ENCODE measurements at regions not wholly inside any gene's neighbourhood (a gene's known extent, or its start where the extent isn't known, plus 50 kb on each side); places are given as distances from the start of the nearest gene placed in this dataset.
"Not testable (repeated sequence)": the region's sequence is repeated elsewhere in the genome, so short reads cannot be mapped to it uniquely, and the experiment has no call there.

DNA sequence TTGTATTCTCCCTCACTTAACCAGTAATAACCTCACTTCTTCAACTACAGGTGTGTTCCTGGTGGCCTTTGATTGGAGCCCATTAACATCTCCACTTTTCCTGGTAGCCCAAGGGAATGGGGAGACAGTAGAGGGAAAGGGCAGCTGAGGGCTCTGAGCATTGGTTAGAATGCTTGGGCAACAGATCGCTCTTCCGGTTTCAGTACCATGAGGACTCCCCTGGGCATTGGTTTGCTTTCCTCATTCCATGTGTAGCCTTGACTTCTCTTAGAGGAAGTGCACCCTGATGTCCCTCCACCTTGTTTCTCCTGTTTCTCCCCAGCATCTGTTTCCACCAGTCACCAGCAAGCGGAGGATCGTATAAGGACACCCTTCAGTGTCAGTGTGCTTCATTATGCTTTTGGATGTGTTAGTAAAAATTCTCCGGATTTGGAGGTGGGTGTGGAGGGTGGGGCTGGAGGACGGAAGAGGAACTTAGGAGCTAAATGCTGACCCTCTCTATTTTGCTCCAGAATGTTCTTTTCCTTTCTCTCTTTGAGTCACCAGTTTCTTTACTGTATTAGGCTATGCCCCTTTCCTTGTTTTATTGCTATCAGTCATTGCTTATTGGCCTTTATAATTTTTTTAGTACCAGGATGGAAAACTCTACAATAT is 50.6 kb upstream of the ZNG1B start:
- DNase-seq (ENCODE audit: low read depth): not testable (repeated sequence)

GRCh38 chr2:113379621-113380020 is 57.9 kb upstream of the ZNG1B start:
- not testable (repeated sequence) for DNase-seq (ENCODE audit: low read depth)

GRCh38 chr2:113376913-113377445 is 60.5 kb upstream of the ZNG1B start:
- DNase-seq (ENCODE audit: low read depth): no peak

DNA sequence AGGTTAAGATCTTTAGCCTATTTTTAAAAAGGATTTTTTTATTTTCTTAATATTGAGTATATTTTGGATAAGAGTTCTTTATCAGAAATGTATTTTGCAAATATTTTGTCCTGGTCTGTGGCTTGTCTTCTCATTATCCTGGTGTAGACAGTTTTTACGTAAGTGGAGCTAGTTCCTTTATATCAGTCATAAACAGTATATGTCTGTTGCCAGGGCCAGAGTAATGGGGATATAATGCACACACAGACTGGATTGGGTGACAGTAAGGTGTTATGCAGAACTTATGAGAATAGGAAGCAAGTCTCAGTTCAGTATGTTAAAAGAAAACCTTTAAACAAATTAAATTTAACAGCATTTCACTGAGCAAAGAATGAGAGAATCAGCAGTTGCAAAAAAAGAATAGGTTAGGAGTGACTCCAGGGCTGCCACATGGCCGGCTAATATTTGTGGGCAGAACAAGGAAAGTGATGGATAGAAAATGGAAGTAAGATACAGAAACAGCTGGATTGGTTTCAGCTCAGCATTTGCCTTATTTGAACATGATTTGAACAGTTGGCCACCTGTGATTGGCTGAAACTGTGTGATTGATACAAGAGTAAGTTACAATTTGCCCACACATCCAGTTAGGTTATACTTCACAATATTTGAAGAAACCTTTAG is 61.1 kb upstream of the ZNG1B start:
- DNase-seq (ENCODE audit: low read depth): no peak

DNA sequence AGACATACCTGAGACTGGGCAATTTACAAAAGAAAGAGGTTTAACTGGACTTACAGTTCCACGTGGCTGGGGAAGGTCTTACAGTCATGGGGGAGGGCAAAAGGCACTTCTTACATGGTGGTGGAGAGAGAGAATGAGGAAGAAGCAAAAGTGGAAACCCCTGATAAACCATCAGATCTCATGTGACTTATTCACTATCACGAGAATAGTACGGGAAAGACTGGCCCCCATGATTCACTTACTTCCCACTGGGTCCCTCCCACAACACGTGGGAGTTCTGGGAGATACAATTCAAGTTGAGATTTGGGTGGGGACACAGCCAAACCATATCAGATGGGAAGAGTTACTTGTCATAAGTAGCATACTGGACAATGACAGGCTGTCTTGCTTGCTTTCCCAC is 62.6 kb upstream of the ZNG1B start:
- not testable (repeated sequence) for DNase-seq (ENCODE audit: low read depth)

- DNase-seq (ENCODE audit: low read depth): not testable (repeated sequence)
Observed at GRCh38 chr2:113372258-113372834, 65.1 kb upstream of the ZNG1B start.

DNA sequence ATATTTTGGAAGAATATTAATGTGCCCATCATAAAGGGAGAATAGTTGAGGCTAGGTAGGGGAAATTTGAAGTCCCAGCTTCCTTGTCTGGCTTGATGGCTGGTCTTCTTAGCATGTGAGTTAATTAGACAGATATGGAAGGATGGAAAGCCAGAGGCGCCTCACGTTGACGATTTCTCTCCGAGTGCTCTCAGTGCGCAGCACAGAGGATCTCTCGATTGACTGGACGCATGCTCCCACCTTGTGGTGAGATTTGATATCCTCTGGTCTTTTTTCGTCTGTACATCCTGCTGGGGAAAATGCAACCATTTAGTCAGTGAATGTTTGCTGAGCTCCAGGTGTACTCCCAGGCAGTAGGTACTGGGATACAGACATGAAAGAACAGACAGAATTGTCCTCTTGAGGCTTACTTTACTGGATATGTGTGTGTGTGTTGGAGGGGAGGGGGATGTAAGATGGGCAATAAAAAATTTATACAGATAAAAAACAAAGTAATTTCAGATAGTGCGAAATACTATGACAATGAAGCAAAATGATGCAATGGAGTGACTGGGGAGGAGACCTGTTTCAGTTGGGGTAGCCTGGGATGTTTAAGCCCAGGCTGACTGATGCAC is 66.9 kb upstream of the ZNG1B start:
- peak; percentile 86 for DNase-seq (ENCODE audit: low read depth)

GRCh38 chr2:113370030-113370429 is 67.5 kb upstream of the ZNG1B start:
- DNase-seq (ENCODE audit: low read depth): no peak

- not testable (repeated sequence) for DNase-seq (ENCODE audit: low read depth)
Observed at GRCh38 chr2:113368581-113368980, 68.9 kb upstream of the ZNG1B start.

- DNase-seq (ENCODE audit: low read depth): not testable (repeated sequence)
Observed at GRCh38 chr2:113366821-113367220, 70.7 kb upstream of the ZNG1B start.

GRCh38 chr2:113365791-113366190 is 71.7 kb upstream of the ZNG1B start:
- not testable (repeated sequence) for DNase-seq (ENCODE audit: low read depth)

GRCh38 chr2:113365290-113365689 is 72.2 kb upstream of the ZNG1B start:
- not testable (repeated sequence) for DNase-seq (ENCODE audit: low read depth)

DNA sequence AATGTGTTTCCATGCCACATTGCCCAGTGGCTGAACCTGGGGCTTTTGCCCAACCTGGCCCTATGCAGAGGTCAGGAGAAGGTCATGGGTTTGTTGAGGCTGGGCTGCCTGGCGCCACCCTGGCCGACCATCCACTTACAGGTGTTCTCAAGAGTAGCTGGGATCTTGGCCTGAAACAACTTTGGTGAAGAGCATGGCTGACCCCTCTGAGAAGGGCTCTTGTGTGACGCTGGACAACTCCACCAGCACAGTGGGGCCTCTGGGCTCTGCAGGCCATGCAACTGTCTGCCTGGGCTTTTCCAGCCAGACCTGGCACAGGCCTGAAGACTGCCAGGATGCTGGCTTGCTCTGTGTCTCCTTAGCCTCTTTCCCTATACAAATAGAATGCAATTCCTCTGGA is 76.4 kb upstream of the ZNG1B start:
- DNase-seq (ENCODE audit: low read depth): no peak

DNA sequence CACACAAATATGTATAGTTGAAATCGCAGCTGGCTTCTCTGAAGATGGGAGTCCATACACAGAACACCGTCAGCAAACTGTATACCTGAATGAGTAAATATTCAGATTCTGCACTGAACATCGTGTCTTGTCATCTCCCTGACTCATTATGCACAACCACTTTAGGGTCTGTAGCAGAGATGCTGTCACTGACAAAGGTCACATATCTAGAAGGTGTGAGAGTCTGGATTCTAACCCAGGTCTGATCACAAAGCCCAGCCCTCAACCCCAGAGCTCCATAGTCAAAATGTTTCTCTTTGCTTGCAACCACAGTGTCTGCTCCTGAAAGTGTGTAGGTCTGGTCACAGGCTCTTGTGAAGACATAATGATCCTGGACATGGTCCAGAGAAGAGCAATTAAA is 78.3 kb upstream of the PAX8 start:
- DNase-seq (ENCODE audit: low read depth): no peak

DNA sequence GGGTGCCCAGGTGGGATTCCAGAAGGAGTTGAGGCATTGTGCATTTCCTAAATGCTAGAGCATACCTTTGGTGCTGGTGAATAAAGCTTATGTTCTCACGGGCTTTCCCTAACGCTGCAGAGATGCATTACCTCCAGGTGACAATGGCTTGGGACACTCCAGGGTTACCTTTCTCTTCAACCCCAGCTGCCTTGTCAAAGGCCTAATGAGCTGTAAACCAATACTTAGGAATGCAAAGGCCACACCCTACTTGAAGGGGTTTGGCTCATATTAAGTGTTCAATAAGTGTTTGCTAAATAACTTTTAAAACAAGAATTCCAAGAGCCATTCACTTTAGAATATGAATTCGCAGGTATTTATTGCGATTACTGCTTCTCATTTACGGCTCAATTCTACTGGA is 77.6 kb upstream of the PAX8 start:
- DNase-seq (ENCODE audit: low read depth): not testable (repeated sequence)

DNA sequence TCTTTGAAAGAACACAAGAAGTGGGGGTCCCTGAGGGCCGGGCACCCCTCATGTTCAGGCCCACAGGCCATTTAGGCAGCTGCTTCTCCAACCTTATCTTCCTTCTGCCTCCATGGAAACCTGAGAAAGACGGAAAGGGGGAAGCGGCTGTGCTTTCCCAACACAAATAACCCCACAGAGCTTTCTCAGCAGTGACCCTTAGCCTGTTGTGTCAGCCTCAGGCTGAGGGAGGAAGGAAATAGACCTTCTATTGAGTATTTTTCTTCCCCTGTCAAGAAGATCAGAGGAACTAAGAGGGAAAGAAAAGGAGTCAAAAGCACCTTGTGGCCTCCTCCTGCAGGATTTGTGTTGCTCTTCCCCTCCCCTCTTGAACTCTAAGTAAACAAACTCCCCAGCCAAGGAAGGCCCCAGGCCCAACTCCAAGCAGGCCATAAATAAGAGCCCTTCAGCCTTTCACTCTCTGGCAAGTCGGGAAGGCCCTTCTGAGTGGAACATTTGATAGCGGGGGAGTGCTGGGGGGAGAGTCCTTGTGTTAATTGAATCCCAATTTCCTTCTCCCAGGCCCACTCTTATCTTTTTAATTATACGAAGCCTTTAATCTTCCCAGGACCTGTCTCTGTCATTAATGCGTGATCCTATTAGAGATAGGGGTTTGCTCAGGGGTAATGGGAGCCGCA is 76.8 kb upstream of the PAX8 start:
- DNase-seq (ENCODE audit: low read depth): not testable (repeated sequence)

DNA sequence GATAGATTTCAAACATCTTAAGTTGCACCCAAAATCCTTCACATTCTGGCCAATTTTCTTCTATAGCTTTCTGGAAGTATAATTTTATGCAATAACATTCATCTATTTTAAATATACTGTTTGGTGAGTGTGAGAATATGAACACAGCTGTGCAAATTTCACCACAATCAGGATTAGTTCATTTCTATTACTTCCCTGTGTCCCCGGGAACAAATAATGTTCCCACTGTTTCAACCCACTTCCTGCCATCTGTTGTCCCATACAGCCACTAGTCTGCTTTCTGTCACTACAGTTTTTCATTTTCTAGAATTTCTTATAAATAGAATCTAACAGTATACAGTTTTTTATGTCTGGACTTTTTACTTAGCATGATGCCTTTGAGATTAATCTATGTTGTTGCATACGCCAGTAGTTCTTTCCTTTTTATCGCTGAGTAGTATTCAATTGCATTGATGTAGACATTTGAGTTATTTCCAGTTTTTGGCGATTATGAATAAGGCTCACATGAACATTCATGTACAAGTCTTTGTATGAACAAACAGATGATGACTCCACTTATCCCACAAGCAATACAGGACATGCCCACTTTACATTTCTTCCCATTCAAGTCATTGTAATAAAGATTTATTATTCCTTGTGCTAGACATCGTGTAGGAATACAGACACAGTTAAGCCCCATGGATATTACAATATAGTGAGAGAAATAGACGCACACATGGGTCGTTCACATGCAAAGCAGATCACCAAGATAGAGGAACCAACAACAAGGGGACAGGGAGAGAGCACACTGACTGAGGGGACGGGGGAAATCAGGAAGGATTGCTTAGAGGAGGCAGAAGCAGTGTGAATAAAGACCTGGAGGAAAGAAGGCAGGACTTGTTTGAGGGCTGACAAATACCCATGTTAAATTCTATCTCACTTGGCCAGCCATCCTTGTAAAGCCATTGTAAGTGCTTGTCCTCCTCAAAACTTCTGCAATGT is 72.9 kb upstream of the PAX8 start:
- no peak for DNase-seq (ENCODE audit: low read depth)

- not testable (repeated sequence) for DNase-seq (ENCODE audit: low read depth)
Observed at GRCh38 chr2:113343800-113344199, 65.1 kb upstream of the PAX8 start.

DNA sequence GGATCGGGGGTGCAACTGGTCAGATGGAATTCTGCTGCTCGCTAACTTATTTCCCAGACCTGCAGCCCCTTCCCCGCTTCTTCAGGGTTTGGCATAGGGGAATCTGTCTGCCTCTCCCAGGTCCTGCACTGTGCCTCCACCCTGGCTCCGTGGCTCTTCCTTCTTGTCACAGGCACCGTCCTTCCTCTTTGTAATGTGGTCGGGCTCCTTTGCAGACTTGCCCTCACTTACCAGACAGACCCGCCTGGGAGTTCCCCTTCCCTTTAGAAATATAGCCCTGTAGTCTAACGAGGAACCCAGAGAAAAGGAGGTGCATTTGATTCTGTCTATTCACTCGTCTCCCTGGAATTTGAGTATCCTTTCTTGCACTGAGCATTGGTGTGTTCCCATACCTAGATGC is 63.9 kb upstream of the PAX8 start:
- DNase-seq (ENCODE audit: low read depth): no peak

GRCh38 chr2:113341870-113342253 is 63.1 kb upstream of the PAX8 start:
- not testable (repeated sequence) for DNase-seq (ENCODE audit: low read depth)
